Glutamatergic neuron (in vitro differentiated cells): ENCODE measurements at regions not wholly inside any gene's neighbourhood (a gene's known extent, or its start where the extent isn't known, plus 50 kb on each side); places are given as distances from the start of the nearest gene placed in this dataset.
"Not testable (repeated sequence)": the region's sequence is repeated elsewhere in the genome, so short reads cannot be mapped to it uniquely, and the experiment has no call there.

ENCODE experiments used
- DNase-seq: peaks from one replicate; pipeline ENCODE4 v3.0.0; 2022
- H3K27ac Mint-ChIP-seq: one replicate; pipeline ENCODE4 v1.8.0; 2020; ENCODE audit warnings: mild to moderate bottlenecking, mixed read lengths, inconsistent platforms; ENCODE audit not compliant: unreplicated experiment
- H3K27me3 Mint-ChIP-seq: one replicate; pipeline ENCODE4 v1.8.0; 2020; ENCODE audit warnings: mild to moderate bottlenecking, moderate library complexity, mixed read lengths, inconsistent platforms; ENCODE audit not compliant: unreplicated experiment
- H3K36me3 Mint-ChIP-seq: one replicate; pipeline ENCODE4 v1.8.0; 2020; ENCODE audit warnings: mild to moderate bottlenecking, mixed read lengths, inconsistent platforms; ENCODE audit not compliant: unreplicated experiment
- H3K4me1 Mint-ChIP-seq: one replicate; pipeline ENCODE4 v1.8.0; 2020; ENCODE audit warnings: mild to moderate bottlenecking, low read depth, mixed read lengths, inconsistent platforms; ENCODE audit not compliant: unreplicated experiment
- H3K4me3 Mint-ChIP-seq: one replicate; pipeline ENCODE4 v1.8.0; 2020; ENCODE audit warnings: mild to moderate bottlenecking, mixed read lengths, inconsistent platforms; ENCODE audit not compliant: unreplicated experiment
- H3K9me3 Mint-ChIP-seq: one replicate; pipeline ENCODE4 v1.8.0; 2020; ENCODE audit warnings: mild to moderate bottlenecking, moderate library complexity, mixed read lengths, inconsistent platforms; ENCODE audit not compliant: unreplicated experiment
- TF ChIP-seq, protein P1 (sequence below): fragments of 200-600 bp; sonication (generic); IDR thresholded peaks from one replicate; pipeline ENCODE4 v1.5.0; 2021; ENCODE audit not compliant: partially characterized antibody, unreplicated experiment

DNA sequence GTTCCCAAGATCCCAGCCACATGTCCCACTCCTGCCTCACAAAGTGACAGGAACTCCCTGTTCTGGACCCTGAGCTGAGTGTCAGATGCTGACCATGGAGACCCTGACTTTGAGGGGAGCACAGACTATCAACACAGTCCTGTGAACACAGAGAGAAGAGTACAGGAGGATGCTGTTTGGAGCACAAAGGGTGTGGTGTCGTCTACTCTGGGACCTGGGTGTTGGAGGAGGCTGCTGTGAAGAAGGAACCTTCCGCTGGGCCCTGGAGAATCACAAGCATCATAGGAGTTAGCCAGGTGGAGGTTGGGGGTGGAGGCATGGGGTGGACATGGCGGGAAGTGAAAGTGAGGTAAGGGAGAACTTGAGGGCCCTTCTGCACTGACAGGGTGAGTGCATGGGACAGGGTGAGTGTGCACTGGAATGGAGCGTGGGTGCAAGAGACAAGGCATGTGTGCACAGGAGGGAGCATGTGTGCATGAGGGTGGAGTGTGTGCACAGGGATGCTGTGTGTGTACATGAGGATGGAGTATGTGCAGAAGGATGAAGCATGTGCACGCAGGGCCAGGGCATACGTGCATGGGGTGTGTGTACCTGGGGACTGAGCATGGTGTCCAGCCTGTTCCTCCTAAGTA is 70.7 kb upstream of the ANTXRL start:
- peaks cover 18% of the 10 kb centered on the region for H3K27me3 Mint-ChIP-seq
- DNase-seq = no peak
- TF ChIP-seq, protein P1, sequence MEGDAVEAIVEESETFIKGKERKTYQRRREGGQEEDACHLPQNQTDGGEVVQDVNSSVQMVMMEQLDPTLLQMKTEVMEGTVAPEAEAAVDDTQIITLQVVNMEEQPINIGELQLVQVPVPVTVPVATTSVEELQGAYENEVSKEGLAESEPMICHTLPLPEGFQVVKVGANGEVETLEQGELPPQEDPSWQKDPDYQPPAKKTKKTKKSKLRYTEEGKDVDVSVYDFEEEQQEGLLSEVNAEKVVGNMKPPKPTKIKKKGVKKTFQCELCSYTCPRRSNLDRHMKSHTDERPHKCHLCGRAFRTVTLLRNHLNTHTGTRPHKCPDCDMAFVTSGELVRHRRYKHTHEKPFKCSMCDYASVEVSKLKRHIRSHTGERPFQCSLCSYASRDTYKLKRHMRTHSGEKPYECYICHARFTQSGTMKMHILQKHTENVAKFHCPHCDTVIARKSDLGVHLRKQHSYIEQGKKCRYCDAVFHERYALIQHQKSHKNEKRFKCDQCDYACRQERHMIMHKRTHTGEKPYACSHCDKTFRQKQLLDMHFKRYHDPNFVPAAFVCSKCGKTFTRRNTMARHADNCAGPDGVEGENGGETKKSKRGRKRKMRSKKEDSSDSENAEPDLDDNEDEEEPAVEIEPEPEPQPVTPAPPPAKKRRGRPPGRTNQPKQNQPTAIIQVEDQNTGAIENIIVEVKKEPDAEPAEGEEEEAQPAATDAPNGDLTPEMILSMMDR = no peak
- H3K4me3 Mint-ChIP-seq = no peak overlapping the region
- H3K4me1 Mint-ChIP-seq = peaks cover 17% of the 10 kb centered on the region
- H3K27ac Mint-ChIP-seq = no peak overlapping the region
- peaks cover 6% of the 10 kb centered on the region for H3K9me3 Mint-ChIP-seq
- H3K36me3 Mint-ChIP-seq = peaks cover 9% of the 10 kb centered on the region

DNA sequence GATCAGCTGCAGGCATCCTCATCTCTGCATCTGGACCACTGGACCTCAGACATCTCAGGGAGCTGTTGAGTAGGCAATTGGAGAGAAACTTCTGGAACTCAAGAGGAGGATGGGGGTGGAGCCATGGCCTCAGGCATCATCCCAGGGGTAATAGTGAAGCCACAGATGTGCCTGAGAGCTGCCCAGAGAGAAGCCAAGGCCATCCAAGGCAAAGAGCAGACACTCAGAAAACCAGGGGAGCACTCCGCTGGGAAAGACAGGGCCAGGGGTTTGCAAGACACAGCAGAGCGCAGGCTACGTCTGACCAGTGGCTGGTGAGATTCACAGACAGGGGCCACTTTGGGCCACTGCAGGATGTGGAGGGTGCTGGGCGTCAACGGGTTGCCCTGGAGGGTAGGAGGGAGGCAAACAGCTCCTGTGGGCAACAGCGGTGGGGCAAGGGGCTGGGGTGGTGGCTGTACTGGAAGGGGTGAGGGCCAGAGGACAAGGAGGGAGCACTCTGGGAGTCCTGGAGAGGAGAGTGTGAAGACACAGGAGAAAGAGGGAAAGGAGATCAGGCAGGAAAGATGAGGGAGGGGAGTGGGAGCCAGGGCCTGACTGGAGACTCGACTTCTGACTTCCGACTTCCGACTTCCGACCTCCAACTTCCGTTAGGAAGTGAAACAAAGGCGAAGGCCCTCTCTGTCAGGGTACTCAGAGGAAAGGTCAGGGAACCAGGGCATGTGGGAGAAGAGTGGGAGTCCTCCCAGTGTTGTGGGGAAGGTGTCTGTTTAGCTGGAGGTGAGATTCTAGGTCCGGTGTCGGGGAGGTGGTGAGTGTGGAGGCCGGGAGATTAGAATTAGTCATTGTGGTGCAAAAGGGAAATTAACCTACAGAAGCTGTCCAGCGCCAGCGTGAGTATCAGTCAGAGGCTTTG is 69.7 kb upstream of the ANTXRL start:
- H3K27ac Mint-ChIP-seq = no peak overlapping the region
- peaks cover 18% of the 10 kb centered on the region for H3K27me3 Mint-ChIP-seq
- H3K4me1 Mint-ChIP-seq = peaks cover 17% of the 10 kb centered on the region
- no peak for DNase-seq
- H3K9me3 Mint-ChIP-seq = peaks cover 6% of the 10 kb centered on the region
- H3K4me3 Mint-ChIP-seq = no peak overlapping the region
- peaks cover 9% of the 10 kb centered on the region for H3K36me3 Mint-ChIP-seq
- TF ChIP-seq, protein P1 = no peak

DNA sequence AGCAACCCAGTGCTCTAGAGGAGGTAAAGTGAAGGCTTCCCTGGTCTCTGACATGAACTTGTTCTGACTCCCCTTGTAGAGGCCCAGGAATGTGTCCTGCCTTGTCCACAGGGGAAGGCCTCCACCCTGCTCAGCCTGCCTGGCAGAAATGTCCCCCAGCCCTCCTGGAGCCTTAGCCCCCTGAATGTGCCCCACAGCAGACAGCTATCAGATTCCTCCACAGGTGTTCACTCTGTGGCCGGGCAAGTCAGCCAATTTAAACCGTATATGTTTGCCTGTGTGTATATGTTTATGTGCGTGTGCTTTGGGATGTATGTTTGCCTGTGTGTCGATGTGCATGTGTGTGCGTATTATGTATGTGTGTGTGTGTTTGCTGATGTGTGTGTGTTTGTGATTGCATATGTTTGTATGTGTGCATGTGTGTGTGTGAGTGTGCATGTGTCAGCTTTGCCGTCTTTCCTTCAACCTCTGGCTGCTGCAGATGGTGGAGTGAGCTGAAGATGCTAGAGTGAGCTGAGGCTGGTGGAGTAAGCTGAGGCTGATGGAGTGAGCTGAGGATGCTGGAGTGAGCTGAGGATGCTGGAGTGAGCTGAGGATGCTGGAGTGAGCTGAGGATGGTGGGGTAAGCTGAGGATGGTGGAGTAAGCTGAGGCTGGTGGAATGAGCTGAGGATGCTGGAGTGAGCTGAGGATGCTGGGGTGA is 68.9 kb upstream of the ANTXRL start:
- DNase-seq = no peak
- Mint-ChIP-seq H3K9me3 (peaks cover 6% of the 10 kb centered on the region), H3K27me3 (peaks cover 19% of the 10 kb centered on the region), H3K4me1 (peaks cover 17% of the 10 kb centered on the region), H3K36me3 (peaks cover 9% of the 10 kb centered on the region), H3K4me3 (no peak overlapping the region), H3K27ac (peak overlapping the region; percentile 56)
- TF ChIP-seq, protein P1 = no peak

DNA sequence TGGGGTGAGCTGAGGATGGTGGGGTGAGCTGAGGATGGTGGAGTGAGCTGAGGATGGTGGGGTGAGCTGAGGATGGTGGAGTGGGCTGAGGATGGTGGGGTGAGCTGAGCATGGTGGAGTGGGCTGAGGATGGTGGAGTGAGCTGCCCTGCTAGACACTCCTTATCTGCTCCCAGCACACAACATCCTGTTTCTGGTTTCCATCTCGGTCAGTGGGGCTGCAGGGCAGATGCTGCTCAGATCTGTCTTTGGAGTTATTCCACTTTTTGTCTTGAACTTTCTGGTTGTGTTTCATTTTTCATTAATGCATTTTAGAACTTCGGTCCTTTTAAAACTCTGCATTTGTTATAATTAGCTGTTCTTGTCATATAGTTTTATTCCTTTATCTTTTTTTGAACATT is 67.9 kb upstream of the ANTXRL start:
- H3K27ac Mint-ChIP-seq = no peak overlapping the region
- DNase-seq = no peak
- peaks cover 9% of the 10 kb centered on the region for H3K36me3 Mint-ChIP-seq
- H3K9me3 Mint-ChIP-seq = peaks cover 6% of the 10 kb centered on the region
- no peak overlapping the region for H3K4me3 Mint-ChIP-seq
- TF ChIP-seq, protein P1 = no peak
- peaks cover 19% of the 10 kb centered on the region for H3K27me3 Mint-ChIP-seq
- H3K4me1 Mint-ChIP-seq = peaks cover 17% of the 10 kb centered on the region

DNA sequence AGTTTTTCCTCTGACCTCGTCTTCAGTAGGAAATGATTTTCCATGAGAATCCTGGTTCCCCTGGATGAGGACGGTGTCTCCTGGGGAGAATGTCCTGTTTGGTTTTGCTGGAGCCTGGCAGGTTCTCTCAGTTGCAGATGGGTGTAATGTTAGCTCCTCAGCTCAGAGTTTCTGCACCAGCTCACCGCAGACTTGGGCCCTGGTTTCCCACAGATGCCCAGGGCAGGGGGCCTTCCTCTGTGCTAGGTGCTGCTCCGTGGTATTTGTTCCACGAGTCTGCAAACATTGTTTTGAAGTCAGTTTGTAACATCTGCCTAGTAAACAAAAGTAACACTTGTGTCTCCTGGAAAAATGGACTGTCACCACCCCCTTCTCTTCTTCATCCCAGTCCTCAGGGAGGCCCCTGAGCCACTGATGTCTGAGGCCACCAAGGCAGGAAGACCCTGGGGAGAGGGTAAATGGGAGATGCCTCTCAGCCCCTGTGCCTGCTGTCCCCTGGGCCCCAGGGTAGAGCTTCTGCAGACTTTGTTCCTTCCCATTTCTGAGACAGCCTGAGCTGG is 67.3 kb upstream of the ANTXRL start:
- not testable (repeated sequence) for H3K4me3 Mint-ChIP-seq, H3K9me3 Mint-ChIP-seq, H3K27ac Mint-ChIP-seq, H3K36me3 Mint-ChIP-seq, DNase-seq
- peaks cover 19% of the 10 kb centered on the region for H3K27me3 Mint-ChIP-seq
- H3K4me1 Mint-ChIP-seq = peaks cover 17% of the 10 kb centered on the region
